Stimulated activated CD4-positive, alpha-beta T cell treated with anti-CD3 and anti-CD28 coated beads, Interleukin-2, amount 100 ng/mL, for 4 hours (primary cell): ENCODE measurements at regions not wholly inside any gene's neighbourhood (a gene's known extent, or its start where the extent isn't known, plus 50 kb on each side); places are given as distances from the start of the nearest gene placed in this dataset.

ENCODE experiments used
- DNase-seq: peaks from one replicate; pipeline ENCODE4 v3.0.0-alpha.2; 2020; ENCODE audit warnings: low read depth

GRCh38 chr5:2291146-2291840, 408.6 kb upstream of the IRX4 start:
- no peak for DNase-seq

- no peak for DNase-seq
Measured at GRCh38 chr5:2289380-2289779, 406.7 kb upstream of the IRX4 start.

GRCh38 chr5:2288968-2289367, 406.2 kb upstream of the IRX4 start:
- no peak for DNase-seq

GRCh38 chr5:2288466-2288865, 405.7 kb upstream of the IRX4 start:
- no peak for DNase-seq

- no peak for DNase-seq
Measured at GRCh38 chr5:2286250-2286649, 403.5 kb upstream of the IRX4 start.

- DNase-seq: no peak
Measured at GRCh38 chr5:2284678-2285077, 402.0 kb upstream of the IRX4 start.

- DNase-seq: no peak
Measured at GRCh38 chr5:2283481-2284045, 400.8 kb upstream of the IRX4 start.

GRCh38 chr5:2282893-2283292, 400.2 kb upstream of the IRX4 start:
- DNase-seq: no peak

- DNase-seq: no peak
Measured at GRCh38 chr5:2282034-2282690, 399.4 kb upstream of the IRX4 start.

GRCh38 chr5:2281446-2281845, 398.7 kb upstream of the IRX4 start:
- DNase-seq: no peak

GRCh38 chr5:2280318-2280717, 397.6 kb upstream of the IRX4 start:
- no peak for DNase-seq

GRCh38 chr5:2278825-2279456, 396.2 kb upstream of the IRX4 start:
- DNase-seq: no peak

GRCh38 chr5:2277886-2278285, 395.2 kb upstream of the IRX4 start:
- no peak for DNase-seq

- DNase-seq: no peak
Measured at GRCh38 chr5:2276101-2276500, 393.4 kb upstream of the IRX4 start.

- no peak for DNase-seq
Measured at GRCh38 chr5:2272755-2273154, 390.0 kb upstream of the IRX4 start.

- no peak for DNase-seq
Measured at GRCh38 chr5:2272039-2272438, 389.3 kb upstream of the IRX4 start.

- DNase-seq: no peak
Measured at GRCh38 chr5:2271316-2271715, 388.6 kb upstream of the IRX4 start.

- no peak for DNase-seq
Measured at GRCh38 chr5:2270467-2270866, 387.7 kb upstream of the IRX4 start.

- DNase-seq: no peak
Measured at GRCh38 chr5:2269656-2270055, 386.9 kb upstream of the IRX4 start.

GRCh38 chr5:2267991-2268390, 385.3 kb upstream of the IRX4 start:
- no peak for DNase-seq

GRCh38 chr5:2266641-2267240, 384.0 kb upstream of the IRX4 start:
- no peak for DNase-seq

GRCh38 chr5:2265341-2265740, 382.6 kb upstream of the IRX4 start:
- DNase-seq: no peak

- no peak for DNase-seq
Measured at GRCh38 chr5:2263763-2264162, 381.0 kb upstream of the IRX4 start.
